HG02884 (cell line): ENCODE measurements at regions not wholly inside any gene's neighbourhood (a gene's known extent, or its start where the extent isn't known, plus 50 kb on each side); places are given as distances from the start of the nearest gene placed in this dataset.

Experiments used
- ATAC-seq: cut with Tn5 transposase; IDR thresholded peaks from one replicate; pipeline ENCODE4 v1.9.1; 2021; ENCODE audit warnings: mild to moderate bottlenecking, moderate library complexity; ENCODE audit not compliant: unreplicated experiment

DNA sequence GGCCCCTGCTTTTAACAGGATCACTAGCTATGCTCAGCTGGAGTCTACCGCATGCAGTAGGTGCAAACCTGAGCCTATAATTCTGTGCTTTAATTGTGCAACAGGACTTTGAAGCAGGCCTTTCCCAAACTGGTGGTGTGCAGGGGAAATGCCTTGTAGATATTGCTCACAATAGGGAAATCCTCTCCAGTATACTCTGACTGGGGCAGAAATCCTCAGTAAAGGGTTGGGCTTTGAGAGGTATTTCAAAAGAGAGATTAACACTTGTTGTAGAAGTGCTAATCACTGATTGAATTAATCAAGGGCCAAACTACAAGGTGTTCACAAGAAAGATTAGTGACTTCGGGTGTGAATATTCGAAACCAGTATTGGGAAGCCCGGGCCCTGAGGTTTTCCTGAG, 58.5 kb upstream of the EXOC6 start:
- ATAC-seq, result no peak

DNA sequence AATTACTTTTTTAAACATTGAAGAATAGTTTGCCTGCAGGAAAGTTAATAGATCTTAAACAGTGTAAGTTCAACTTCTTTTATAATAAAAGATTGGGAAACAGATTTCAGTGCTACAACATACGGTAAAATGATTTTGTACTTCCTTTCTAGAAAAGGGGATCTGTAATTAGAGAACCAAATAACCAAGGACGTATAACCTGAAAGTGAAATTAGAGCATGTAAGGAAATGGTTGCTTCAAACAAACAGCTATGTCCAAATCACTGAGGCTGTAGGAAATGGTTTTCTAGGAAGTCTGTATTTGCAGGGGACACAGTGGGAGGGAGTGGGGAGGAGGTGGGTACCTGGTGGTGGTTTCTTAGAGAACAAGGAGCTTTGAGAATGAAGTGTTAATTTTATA, 57.9 kb upstream of the EXOC6 start:
- ATAC-seq, result no peak

DNA sequence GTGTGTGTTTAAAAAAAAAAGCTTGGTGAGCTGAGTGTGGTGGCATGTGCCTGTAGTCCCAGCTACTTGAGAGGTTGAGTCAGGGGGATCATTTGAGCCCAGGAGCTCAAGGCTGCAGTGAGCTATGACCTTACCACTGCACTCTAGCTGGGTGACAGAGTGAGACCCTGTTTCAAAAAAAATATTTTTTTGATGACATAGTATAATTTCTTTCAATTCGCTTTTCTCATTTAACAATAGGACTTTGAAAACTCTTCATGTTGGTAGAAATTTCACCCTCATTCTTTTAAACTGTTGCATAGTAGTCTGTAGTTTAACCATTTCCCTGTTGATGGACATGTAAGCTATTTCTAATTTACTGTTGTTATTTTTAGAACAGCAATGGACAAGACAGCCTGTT, 55.7 kb upstream of the EXOC6 start:
- ATAC-seq, result no peak
